T-helper 1 cell treated with Interleukin-12 subunit alpha and Interleukin-12 subunit beta and Interleukin-4 antibody, amounts not matched to agents 30 ng/mL and 1 ng/mL, for 36 hours (primary cell): ENCODE measurements at regions not wholly inside any gene's neighbourhood (a gene's known extent, or its start where the extent isn't known, plus 50 kb on each side); places are given as distances from the start of the nearest gene placed in this dataset.

Source experiments
- intact Hi-C: fragments of 100-400 bp; cut with micrococcal nuclease; formaldehyde crosslinking; loops from one replicate; pipeline ENCODE4 v1.15.1; 2024

DNA sequence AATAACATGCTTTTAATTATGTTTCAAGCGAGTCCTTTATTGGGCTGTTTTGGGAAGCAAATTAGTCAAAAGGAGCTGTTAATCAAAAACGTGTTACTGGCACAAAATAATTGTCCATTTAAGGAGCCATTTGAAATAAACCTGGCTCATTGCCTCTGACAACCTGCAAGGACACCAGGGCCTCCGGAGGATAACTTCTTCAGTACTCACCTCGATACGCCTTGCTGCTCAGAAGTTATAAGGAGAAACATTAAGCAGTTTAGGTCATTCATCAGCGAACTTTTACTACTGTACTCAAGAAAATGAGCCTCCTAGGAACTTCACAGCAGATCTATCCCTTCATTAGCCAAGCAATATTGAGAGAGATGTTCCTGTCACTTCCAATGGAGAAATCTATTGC, 1579.2 kb upstream of the ACVR2A start:
- intact Hi-C loops = no loop called here

GRCh38 chr2:146262606-146263005, 1582.2 kb upstream of the ACVR2A start:
- intact Hi-C loops = no loop called here

- intact Hi-C loops = no loop called here
Observed at GRCh38 chr2:146260551-146260950, 1584.3 kb upstream of the ACVR2A start.

DNA sequence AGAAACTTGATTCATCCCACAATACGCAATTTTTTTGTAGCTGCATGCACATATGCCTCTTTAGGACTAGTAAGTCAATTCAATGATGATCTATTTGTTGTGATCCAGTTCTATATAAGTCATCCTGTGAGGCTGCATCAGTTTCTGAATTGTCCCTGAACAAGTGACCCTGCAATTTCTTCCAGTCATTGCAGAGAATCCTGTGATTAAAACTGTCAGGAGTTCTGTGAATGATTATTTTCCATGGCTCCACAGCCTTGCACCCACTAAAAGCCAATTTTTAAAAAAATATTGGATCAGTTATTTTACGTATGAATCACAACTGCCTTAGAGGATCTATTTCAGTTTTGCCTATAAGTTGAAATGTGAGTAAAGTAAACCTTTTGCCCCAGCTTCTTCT, 1585.0 kb upstream of the ACVR2A start:
- intact Hi-C loops = no loop called here

DNA sequence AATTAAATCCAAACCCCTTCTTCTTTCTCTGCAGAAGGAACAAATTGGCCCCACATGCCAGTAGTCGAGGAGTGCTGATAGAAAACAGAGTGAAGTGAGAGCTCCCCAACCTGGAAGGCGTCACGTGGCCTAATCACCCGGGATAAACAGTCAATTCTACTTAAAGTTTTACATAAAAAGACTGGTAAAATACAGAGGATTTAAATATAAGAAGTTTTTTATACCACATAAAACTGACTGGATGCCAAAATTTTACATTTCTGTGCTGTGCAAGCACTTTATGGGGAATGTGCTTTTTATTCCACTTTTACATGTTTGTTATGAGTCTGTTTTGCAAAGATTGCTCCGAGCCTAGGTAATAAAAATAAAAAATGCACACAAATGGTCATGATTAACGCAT, 1586.8 kb upstream of the ACVR2A start:
- intact Hi-C loops = no loop called here

GRCh38 chr2:146252119-146252518, 1592.7 kb upstream of the ACVR2A start:
- intact Hi-C loops = no loop called here

- intact Hi-C loops = no loop called here
Observed at GRCh38 chr2:146251328-146251727, 1593.5 kb upstream of the ACVR2A start.

GRCh38 chr2:146246736-146247523, 1597.9 kb upstream of the ACVR2A start:
- intact Hi-C loops = no loop called here

- intact Hi-C loops = no loop called here
Observed at GRCh38 chr2:146246002-146246735, 1598.7 kb upstream of the ACVR2A start.

- intact Hi-C loops = no loop called here
Observed at GRCh38 chr2:146244830-146245229, 1600.0 kb upstream of the ACVR2A start.

DNA sequence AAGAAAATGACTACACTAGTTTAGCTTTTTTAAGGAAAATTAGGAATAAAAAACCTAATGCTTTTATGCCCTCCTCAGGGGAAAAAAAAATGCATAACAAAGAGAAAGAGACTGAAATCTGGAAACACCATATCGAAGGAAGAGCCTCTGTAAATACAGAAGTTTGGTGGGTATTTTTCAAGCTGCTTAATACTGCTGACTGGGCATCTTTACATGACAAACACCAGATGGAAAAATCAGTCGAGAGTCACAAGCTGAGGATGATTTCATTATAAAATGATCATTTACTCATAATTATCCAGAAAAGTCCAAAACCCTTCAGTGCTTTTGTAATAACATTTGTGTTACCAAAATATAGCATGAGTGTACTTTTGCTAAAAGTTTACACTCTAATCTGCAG, 1600.7 kb upstream of the ACVR2A start:
- intact Hi-C loops = no loop called here

- intact Hi-C loops = no loop called here
Observed at GRCh38 chr2:146241023-146241422, 1603.8 kb upstream of the ACVR2A start.

DNA sequence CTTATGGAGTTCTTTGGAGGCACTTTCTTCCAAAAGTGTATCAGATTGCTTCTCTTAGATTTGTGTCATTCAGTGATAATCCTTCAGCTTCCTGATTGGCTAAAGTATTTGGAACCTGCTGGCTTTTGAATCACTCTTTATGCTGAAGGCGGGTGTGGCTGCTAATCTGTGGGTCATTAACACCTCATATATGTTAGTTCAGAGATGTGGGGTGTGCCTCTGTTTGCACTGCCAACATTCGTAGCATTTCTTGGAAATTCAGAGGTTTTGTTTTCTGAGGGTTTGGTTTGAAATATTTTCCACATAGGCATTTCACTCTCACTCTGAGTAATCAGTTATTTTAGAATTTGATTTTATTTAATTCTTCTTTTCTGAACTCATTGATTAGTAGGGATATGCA, 1604.4 kb upstream of the ACVR2A start:
- intact Hi-C loops = no loop called here

DNA sequence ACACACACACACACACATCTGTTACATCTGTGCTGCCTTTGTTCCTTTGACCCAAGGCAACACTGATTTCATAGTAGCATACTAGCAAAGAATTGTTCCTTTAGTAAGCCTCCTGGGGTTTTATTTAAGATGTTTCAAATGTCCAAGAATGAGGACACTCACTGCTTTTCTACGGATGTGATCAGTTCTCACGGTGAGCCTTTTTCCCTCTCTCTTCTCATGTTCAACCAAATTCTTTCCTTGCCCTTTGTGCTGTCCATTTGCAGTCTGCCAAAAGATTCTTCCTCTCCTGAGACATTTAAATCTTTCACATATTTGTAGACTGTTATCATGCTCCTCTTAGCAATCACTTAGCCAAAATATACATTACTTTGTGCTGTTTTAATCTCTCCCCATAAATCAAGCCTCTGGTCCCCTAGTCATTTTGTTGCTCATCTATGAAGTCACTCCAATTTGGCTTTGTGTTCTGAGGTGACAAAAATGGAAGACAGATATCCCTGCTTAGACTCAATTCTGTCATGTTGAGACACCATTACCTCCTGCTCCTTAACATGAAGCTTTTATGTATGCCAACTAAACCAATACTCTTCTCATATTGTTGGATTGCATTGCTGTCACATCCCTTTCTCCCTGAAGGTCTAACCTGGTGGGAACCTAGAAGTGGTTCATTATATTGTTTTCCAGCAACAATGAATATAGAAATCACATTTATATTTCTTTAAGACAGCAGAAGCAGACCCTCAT, 1605.3 kb upstream of the ACVR2A start:
- intact Hi-C loops = no loop called here

DNA sequence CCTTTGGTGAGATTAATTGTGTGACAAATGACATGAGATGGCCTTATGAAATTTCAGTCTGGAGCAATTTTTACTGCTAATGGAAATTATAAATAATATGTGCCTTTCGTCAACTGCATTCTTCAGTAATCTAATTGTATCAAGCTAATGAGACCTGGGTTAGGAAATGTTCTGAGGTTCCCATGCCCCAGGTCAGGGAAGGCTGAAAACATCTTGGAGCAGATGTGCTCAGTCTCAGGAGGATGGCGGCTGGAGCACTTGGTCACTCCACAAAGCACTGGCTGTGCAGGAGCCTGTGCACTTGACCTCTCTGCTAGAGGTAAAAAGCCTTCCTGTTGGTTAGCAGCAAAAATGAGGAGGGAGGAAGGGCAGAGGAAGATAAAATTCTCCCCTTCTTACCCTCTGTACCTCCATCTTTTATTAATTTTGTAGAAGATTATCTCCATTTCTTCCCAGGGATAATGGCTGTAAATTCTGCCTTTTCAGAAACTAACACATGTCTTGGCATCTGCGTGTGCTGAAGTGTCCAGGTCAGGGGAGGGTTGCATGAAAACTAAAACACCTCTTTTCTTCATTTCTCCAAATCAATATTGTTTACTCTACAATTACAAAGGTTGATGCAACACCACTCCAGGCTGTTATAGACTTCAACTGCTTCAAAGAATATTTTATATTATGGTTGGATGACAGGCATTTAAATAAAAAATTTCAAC, 1606.4 kb upstream of the ACVR2A start:
- intact Hi-C loops = no loop called here

- intact Hi-C loops = no loop called here
Observed at GRCh38 chr2:146235158-146235557, 1609.7 kb upstream of the ACVR2A start.

DNA sequence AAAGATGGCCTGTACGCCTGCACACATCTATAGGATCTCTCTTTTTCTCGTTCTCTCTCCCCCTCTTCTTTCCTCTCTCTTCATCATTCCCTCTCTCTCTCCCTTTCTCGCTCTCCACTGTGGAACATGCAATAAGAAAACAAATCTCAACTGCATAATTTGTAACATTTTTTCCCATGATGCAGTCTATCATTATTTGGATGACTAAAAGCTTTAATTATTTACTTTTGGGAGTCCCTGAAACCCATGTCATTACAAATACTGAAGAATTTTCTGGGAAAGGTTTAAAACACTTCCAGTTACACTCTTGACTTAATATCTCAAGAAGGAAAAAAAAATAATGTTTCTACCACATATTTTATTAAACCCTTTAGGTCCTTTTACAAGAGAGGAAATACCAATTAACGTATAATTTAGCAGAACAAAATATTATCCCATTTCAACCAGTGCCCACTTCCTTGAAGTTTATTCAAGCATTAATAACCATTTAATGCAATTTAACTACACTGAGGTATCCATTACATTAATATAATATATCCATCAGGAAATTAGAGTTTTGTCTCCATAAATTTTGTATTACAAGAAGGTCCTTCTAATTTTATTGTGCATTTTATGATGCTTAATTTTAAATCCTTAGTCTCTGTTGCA, 1615.2 kb upstream of the ACVR2A start:
- intact Hi-C loops = no loop called here

DNA sequence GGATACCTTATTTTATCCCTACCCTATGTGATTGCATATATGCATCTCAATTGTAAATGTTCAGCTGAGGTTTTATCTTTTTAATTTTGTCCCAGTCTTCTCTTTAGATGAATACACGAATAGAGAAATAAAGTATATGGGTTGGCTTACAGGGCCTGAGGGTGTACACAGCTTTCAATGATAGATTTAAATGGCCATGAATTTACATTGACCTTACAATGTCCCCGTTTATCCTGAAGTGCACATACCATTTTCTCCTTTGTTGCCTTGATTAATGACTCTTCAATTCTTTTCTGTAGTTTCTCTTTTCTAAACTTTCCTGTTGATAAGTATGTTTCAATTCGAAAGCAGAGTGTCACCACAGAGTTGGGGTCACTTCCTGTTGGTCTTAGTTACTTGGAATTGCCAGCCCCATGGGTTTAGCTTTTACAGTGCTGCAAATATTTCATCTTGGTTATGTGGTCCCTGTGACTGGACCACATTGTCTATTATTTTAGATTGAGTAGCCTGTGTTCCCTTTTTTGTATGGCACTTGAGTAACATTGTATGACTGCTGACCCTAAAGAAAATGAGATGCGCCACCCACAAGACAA, 1616.3 kb upstream of the ACVR2A start:
- intact Hi-C loops = no loop called here

- intact Hi-C loops = no loop called here
Observed at GRCh38 chr2:146228020-146228393, 1616.8 kb upstream of the ACVR2A start.

GRCh38 chr2:146227152-146228019, 1617.4 kb upstream of the ACVR2A start:
- intact Hi-C loops = no loop called here
